ENCODE measurements at regions not wholly inside any gene's neighbourhood (a gene's known extent, or its start where the extent isn't known, plus 50 kb on each side); places are given as distances from the start of the nearest gene placed in this dataset.
A peak's percentile ranks its signal among the peaks of the same experiment; 100 is the strongest.
"Not testable (repeated sequence)": the region's sequence is repeated elsewhere in the genome, so short reads cannot be mapped to it uniquely, and the experiment has no call there.

DNA sequence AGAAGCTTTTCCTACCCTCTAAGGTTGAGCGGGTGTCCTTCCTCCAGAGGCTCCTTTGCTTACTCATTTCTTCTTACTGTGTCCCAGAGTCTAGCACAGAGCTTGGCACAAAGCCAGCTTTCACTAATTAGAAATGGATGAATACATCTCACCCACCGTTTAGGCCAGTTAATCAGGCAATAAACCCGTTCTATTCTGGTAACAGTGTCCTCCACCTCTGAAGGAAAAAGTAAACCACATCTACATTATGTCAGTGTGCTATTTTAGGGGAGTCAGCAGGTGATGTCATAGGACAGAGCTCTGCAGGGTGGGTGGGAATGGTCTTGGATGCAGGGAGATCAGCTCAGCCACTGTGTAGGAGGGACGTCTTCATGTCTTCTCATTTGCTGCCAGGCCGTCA, 109.2 kb downstream of the OSTF1 start:
- intact Hi-C loops (cut with DNase I, micrococcal nuclease): no loop called here
- DNase-seq (no peak), ATAC-seq (no peak)

DNA sequence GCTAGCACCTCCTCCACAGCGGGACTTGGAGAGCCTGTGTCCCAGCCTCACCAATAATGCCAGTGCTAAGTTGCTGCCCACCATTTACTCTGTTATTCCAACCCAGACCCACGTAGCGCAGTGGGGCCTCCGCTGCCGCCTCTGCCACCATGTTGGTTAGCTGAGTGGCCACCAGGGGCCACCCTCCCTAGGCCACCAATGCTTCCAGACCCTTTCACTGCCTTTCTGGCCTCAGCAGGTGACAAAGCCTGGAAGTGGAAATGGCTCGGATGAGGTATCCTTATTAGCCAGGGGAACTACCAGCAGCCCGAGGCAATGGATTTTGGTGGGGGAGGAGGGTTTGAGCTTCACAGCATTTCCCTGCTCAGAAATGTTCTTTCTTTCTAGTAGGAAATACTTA, 110.1 kb downstream of the OSTF1 start:
- ATAC-seq: no peak
- no peak for DNase-seq
- intact Hi-C loops (cut with DNase I, micrococcal nuclease): no loop called here

DNA sequence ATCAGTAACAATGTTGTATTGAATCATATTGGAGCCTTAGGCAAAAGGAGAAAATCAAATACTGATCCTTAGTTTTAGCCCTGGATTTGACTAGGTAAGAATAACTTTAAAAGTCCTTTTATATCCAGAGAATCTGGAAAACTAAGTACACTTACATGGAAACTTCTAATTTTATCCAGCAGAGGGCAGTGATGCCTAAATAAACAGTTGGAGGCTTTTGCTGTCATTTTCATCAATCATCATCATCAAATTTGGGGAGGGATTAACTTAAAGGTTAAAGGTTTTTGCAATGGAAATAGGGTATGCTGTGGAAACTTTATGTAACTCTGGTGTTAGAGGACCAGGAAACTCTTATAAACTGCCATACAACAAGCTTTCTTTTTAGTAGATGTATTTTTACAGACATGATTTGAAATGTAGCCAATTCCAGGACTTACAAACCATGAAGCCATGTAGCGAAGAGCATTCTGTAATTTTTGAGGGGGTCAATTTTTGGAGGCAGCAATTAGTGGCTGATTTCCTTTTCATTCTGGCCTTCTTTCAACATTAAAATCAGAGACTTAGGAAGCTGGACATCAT, 112.7 kb downstream of the OSTF1 start:
- DNase-seq (no peak), ATAC-seq (peak; percentile 40)
- intact Hi-C loops (cut with DNase I, micrococcal nuclease): loop anchor here in 1 of 2 donors (5.0 kb wide), 1 partner anchor 36 kb away; no protein-coding TSS in a partner anchor

DNA sequence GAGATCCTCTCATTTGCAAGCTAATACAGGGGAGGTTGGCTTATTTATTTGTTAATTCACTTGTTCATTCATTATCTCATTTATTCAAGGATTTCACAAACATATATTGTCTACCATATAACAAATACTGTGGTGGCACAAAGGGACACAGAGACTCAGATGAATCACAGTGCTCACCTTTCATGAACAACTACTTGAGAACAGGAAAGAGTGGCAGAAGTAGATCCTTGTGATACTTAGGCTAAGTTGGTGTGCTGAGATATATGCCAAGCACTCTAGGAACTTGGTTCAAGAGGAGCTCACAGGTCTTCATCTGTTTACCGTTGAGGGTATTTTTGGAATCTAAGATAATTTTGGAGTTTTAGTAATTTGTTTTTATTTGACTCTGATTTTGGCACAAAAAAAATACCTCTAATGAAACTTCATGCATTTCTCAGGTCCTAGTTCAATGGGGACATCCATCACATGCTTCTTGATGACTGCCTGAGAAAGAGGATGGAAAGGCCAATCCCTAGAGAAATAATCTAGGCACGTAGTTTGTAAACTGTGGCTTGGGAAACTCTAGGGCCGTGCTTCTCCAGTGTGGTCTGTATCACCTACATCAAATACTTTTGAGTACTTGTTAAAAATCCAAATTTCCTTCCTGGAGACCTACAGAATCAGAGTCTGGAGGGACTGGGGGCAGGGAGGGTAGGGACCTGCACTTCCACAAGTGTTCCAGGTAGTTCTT, 113.3 kb downstream of the OSTF1 start:
- ATAC-seq (no peak), DNase-seq (no peak)
- intact Hi-C loops (cut with DNase I, micrococcal nuclease): loop anchor here in 1 of 2 donors (5.0 kb wide), 1 partner anchor 36 kb away; no protein-coding TSS in a partner anchor

DNA sequence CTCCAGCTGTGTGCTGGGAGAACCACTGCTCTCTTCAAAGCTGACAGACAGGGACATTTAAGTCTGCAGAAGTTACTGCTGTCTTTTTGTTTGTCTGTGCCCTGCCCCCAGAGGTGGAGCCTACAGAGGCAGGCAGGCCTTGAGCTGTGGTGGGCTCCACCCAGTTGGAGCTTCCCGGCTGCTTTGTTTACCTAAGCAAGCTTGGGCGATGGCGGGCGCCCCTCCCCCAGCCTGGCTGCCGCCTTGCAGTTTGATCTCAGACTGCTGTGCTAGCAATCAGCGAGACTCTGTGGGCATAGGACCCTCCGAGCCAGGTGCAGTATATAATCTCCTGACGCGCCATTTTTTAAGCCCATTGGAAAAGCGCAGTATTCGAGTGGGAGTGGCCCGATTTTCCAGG, 119.7 kb downstream of the OSTF1 start:
- peak in 1 of 2 donors; percentile 57 for DNase-seq
- intact Hi-C loops (cut with DNase I, micrococcal nuclease): not testable (repeated sequence)

DNA sequence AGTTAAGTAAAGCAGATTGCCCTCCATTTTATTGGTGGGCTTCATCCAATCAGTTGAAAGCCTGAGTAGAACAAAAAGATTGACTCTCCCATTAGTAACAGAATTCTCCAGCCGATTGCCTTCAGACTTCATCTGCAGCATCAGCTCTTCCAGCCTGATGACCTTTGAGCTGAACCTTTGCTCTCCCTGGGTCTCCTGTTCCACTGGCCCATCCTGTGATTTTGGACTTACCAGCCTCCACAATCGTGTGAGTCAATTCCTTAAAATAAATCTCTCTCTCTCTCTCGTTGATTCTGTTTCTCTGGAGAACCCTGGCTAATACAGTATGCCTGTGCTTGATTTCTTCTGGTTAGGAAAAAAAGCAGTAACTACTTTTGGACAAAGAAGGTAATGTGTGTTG, 121.9 kb downstream of the OSTF1 start:
- peak; percentile 34 for ATAC-seq
- no peak for DNase-seq
- intact Hi-C loops (cut with DNase I, micrococcal nuclease): no loop called here

More for the DNA sequence above, 119.7 kb downstream of the OSTF1 start:
- ATAC-seq: not testable (repeated sequence)

DNA sequence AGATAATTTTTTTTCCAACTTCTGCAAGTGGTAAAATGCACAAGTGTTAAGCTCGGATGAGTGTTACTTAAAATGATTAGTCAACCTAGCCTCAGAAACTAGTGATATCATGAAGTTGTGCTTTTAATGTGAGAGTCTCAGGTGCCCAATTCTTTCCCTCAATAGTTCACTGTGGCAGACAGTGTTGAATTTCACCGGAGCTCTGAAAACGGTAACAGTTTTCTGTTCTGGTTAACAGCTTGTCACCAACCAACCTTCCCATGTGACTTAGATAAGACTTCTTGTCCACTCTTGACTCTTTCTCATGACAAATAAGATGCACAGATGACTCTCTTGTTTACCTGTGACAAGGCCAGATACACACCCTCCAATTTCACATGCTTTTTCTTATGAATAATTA, 125.5 kb downstream of the OSTF1 start:
- intact Hi-C loops (cut with DNase I, micrococcal nuclease): no loop called here
- no peak for DNase-seq
- no peak for ATAC-seq

DNA sequence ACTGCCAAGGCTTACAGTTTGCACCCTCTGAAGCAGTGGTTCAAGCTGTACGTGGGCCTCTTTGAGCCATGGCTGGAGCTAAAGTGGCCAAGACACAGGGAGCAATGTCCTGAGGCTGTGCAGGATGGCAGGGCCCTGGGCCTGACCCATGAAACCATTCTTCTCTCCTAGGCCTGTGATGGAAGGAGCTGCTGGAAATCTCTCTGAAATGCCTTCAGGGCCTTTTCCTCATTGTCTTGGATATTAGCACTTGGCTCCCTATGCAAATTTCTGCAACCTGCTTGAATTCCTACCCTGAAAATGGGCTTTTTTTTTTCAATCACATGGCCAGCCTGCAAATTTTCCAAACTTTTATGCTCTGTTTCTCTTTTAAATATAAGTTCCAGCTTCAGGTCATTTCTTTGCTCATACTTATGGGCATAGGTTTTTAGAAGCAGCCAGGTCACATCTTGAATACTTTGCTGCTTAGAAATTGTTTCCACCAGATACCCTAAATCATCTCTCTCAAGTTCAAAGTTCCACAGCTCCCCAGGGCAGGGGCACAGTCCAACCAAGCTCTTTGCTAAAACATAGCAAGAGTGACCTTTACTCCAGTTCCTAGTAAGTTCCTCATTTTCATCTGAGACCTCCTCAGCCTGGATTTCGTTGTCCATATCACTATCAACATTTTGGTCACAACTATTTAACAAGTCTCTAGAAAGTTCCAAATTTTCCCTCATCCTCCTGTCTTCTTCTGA, 138.3 kb downstream of the OSTF1 start:
- intact Hi-C loops (cut with DNase I, micrococcal nuclease): no loop called here
- ATAC-seq (no peak), DNase-seq (no peak)

DNA sequence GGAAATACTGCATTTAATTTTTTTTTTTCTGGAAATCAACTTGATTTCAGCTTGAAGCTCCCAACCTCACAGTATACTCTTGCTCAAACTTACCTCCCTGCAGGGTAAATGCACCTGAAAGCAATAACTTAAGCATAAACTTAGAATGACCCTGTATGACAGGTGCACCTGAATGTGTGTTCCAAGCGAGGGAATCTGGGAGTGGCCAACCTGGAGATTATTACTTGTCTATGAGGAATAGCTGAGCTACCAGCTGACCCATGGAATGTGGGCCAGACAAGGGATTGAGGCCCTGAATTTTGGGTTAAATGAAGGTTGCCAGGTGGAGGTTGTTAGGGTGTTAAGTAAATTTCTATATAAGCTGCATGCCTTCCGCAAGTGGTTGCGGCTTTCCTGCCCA, 140.6 kb downstream of the OSTF1 start:
- ATAC-seq: peak; percentile 50
- DNase-seq: peak in 1 of 2 donors; percentile 54
- intact Hi-C loops (cut with DNase I, micrococcal nuclease): no loop called here

DNA sequence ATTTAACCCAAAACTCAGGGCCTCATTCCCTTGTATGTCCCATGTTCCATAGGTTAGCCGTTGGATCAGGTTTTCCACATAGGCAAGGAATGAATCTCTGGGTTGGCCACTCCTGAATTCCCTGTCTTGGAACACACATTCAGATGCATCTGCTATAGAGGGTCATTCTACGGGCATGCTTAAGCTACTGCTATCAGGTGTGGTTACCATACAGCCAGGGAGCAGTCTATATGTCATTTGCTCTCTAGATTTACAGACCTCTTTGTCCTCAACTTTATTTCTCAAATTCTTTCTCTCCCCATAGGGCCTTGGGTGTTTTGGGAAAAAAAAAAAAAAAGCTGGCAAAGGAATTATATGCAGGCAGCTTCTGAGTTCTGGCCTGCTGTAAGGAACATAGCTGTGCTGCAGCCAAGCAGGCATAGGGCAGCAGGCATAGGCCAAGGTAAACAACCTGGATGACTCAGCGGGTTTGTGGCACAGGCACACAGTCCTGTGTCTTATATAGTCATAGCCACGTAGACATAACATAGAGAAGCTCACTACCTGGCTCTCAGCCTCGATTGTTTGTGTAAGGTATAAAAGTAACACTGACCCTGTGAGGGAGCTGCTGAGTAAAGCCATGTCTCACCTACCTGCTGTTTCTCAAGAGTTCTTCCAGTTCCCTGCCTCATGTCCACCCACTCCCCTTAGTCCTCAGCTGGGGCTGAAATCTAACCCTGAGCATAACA, 141.5 kb downstream of the OSTF1 start:
- intact Hi-C loops (cut with DNase I, micrococcal nuclease): no loop called here
- DNase-seq (peak; percentile 37 to 85), ATAC-seq (peak; percentile 88)

DNA sequence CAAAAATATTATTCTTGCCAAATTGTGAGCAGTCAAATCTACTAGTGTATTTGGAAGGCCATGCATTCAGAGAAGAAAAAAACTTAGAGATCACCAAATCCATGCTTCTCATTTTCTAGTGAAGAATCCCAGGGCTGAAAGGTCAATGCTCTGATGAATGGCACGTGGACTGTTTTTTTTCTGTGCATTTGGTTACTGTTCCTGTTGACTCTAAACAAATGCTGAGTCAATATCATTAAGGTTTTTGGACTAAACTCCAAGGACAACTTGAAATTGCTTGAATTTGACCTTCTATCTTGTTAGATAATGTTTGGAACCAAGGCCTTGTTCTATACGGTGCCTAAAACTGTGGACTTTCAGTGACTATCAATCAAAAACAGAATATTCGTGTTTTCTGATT, 142.2 kb downstream of the OSTF1 start:
- intact Hi-C loops (cut with DNase I, micrococcal nuclease): no loop called here
- no peak for ATAC-seq
- DNase-seq: no peak

DNA sequence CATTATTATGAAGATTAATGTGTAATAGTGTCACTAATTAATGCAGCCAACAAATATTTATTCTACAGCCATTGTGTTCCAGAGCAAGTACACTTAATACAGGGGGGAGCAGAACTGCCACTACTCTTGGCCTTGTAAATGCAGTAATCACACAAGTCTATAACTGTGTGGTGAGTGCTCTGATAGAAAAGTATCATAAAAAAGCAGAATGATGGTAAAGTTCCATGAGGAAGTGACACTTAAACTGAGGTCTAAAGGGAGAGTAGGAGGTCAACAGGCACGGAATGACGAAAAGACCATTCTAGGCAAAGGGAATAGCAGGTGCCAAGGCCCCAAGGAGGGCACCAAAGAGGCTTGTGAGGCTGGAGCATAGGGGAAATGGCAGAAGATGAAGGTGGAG, 142.9 kb downstream of the OSTF1 start:
- ATAC-seq: peak; percentile 76
- no peak for DNase-seq
- intact Hi-C loops (cut with DNase I, micrococcal nuclease): no loop called here

DNA sequence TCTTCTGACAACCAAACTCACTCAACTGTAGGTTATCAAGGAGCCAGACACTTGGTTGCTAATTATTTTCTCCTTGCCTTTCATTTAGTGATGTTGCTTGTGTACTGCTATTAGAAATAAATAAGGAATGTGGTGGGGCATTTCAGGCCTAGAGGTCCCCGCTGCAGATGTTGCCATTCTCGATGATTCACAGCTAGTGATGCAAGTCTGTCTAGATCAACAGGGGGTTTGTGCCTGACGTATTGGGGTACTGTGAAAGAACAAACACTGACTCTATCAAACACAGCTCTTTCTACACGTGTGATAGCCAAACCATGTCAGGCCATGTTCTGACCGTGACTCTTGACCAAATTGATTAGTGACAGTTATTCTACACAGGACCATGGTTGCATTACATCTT, 144.7 kb downstream of the OSTF1 start:
- no peak for ATAC-seq
- DNase-seq: no peak
- intact Hi-C loops (cut with DNase I, micrococcal nuclease): no loop called here

DNA sequence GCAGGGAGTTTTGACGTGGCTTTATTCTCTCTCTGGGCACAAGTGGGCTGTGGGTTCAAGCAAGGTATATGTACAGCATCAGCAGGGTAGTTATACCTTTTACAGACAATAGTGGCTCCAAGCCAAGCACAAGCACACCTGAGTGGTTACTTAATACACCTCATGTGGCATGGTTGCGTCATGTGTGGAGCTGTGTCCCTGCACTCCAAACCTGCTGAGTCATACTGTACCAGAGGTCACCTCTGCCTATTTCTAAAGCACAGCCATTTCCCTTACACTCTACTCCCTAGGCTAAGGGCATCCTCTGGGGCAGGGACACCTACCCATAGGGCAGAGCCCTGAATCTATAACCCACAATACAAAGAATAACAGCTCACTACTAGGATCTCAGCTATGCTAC, 147.3 kb downstream of the OSTF1 start:
- no peak for DNase-seq
- intact Hi-C loops (cut with DNase I, micrococcal nuclease): loop anchor here in 1 of 2 donors (5.0 kb wide), 1 partner anchor 33 kb away; no protein-coding TSS in a partner anchor
- peak; percentile 14 for ATAC-seq

DNA sequence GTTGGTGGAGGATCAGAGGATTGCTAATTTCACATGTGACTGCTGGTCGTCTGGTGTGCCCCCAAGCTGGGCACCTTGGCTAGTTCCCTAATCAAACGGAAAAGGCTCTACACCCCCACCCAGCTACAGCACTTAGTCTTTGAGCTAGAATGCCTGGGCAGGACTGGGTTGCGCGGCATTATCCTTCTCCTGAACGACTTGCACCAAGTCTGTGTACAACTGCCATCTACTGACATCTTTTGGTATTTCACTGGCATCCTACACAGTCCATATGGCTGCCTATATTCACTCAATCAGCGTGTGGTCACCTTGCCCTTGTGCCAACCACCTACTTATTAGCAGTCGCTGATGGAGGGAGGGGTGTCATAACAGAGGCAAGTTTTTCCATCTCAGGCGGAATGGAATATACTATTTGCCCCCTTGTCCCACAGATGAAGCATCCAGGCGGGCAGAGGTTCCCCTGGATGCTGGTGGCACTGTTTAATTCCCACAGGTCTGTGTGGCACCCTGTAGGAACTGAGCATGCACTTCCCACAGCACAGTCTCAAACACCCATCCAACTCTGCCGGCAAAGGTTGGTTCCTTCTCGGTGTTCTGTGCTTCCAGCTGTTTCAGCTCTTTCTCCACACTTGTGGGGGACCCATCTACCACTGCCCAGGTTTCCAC, 150.1 kb downstream of the OSTF1 start:
- ATAC-seq (peak; percentile 97), DNase-seq (peak; percentile 52 to 53)
- intact Hi-C loops (cut with DNase I, micrococcal nuclease): loop anchor here in 1 of 2 donors (5.0 kb wide), 1 partner anchor 36 kb away; no protein-coding TSS in a partner anchor

DNA sequence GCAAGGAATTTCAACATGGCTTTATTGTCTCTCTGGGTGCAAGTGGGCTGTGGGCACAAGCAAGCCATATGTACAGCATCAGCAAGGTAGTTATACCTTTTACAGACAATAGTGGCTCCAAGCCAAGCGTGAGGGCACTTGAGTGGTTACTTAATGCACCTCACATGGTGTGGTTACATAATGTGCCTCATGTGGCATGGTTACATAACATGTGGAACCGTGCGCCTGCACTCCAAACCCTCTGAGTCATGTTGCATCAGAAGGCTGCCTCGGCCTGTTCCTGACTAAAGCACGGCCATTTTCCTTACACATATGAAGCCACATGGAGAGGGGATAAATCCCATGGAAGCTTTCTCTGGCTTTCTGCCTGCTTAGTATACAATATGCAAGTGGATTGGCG, 150.9 kb downstream of the OSTF1 start:
- DNase-seq (peak in 1 of 2 donors; percentile 16), ATAC-seq (peak; percentile 32)
- intact Hi-C loops (cut with DNase I, micrococcal nuclease): loop anchor here in 1 of 2 donors (5.0 kb wide), 1 partner anchor 37 kb away; no protein-coding TSS in a partner anchor

DNA sequence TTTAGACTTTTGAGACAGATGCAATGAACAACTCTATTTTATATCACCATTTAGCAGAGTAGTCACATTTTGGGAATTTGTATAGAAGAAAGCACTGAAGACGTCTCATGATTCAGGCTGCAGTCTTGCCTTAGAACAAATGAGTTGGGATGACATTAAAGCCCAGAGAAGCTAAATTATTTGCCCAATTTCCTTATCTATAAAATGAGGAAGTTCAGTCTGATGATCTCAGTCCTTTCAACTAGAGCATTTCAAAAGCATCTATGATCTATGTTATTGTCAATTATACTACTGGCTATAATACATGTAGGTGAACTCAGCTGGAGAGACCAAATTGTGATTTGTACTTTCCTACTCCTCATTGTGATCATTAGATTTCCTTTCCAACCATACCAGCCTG, 154.1 kb downstream of the OSTF1 start:
- ATAC-seq (no peak), DNase-seq (no peak)
- intact Hi-C loops (cut with DNase I, micrococcal nuclease): no loop called here

DNA sequence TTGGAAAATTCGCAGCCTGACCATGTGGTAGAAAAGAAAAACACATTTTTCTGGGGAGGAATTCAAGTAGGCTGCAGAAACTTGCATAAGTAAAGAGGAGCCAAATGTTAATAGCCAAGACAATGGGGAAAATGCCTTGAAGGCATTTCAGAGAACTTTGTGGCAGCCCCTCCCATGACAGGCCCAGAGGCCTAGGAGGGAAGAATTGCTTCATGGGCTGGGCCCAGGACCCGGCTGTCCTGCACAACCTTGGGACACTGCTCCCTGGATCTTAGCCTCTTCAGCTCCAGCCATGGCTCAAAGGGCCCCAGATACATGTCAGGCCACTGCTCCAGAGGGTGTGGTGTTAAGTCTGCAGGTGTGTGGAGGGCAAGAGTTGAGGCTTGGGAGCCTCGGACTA, 158.6 kb downstream of the OSTF1 start:
- intact Hi-C loops (cut with DNase I, micrococcal nuclease): no loop called here
- ATAC-seq (no peak), DNase-seq (no peak)
